OCI-LY7 (cell line): ENCODE measurements at regions not wholly inside any gene's neighbourhood (a gene's known extent, or its start where the extent isn't known, plus 50 kb on each side); places are given as distances from the start of the nearest gene placed in this dataset.

Experiments used
- BruUV-seq: library from RNA; stranded (reverse); fragments of 400-500 nt; replicated peaks from 2 replicates; lab custom pipeline; 2021; lab: Mats Ljungman, UMichigan
- CTCF ChIA-PET: fragments of 300-600 bp; sonication (Branson Sonifier 250); formaldehyde crosslinking; loops from one replicate; lab custom pipeline; 2022; ENCODE audit warnings: antibody characterized with exemption; ENCODE audit not compliant: unreplicated experiment; lab: Charles Lee
- POLR2A ChIA-PET: fragments of 300-600 bp; sonication (Branson Sonifier 250); formaldehyde crosslinking; loops from one replicate; lab custom pipeline; 2022; ENCODE audit warnings: antibody characterized with exemption; lab: Charles Lee
- DNase-seq: peaks from one replicate; pipeline ENCODE4 v3.0.0-alpha.2; 2015; ENCODE audit warnings: low spot score
- H2AFZ ChIP-seq: fragments of 200-600 bp; sonication (generic), shearing (Covaris generic); 2 replicates; pipeline ENCODE4 v1.6.1; 2014; ENCODE audit warnings: mild to moderate bottlenecking, antibody characterized with exemption, low read length, moderate library complexity
- H3K27ac ChIP-seq: fragments of 200-600 bp; sonication (generic); 2 replicates; pipeline ENCODE4 v1.5.1; 2014; ENCODE audit warnings: mixed run types, low read depth, mild to moderate bottlenecking, moderate library complexity, low read length, inconsistent platforms; ENCODE audit not compliant: poor library complexity, severe bottlenecking
- H3K36me3 ChIP-seq: fragments of 200-600 bp; sonication (generic); 2 replicates; pipeline ENCODE4 v1.6.1; 2014; ENCODE audit warnings: mild to moderate bottlenecking, antibody characterized with exemption, low read length, moderate library complexity, mixed read lengths; ENCODE audit not compliant: insufficient read depth
- H3K4me1 ChIP-seq: fragments of 200-600 bp; sonication (generic); 2 replicates; pipeline ENCODE4 v1.5.1; 2014; ENCODE audit warnings: mild to moderate bottlenecking, low read length; ENCODE audit not compliant: insufficient read depth, poor library complexity, severe bottlenecking
- H3K4me2 ChIP-seq: fragments of 200-600 bp; sonication (generic); 2 replicates; pipeline ENCODE4 v1.6.1; 2014; ENCODE audit warnings: mild to moderate bottlenecking, low read length
- H3K4me3 ChIP-seq: fragments of 200-600 bp; sonication (generic); 2 replicates; pipeline ENCODE4 v1.5.1; 2014; ENCODE audit warnings: mild to moderate bottlenecking, low read depth, low read length; ENCODE audit not compliant: poor library complexity, severe bottlenecking
- H3K79me2 ChIP-seq: fragments of 200-600 bp; sonication (generic); 2 replicates; pipeline ENCODE4 v1.6.1; 2016; ENCODE audit warnings: low read depth, mild to moderate bottlenecking, low read length, moderate library complexity, mixed read lengths; ENCODE audit not compliant: insufficient read depth
- H3K9me2 ChIP-seq: fragments of 200-600 bp; sonication (generic); 2 replicates; pipeline ENCODE4 v1.6.1; 2016; ENCODE audit warnings: mild to moderate bottlenecking, low read length, mixed read lengths; ENCODE audit not compliant: insufficient read depth
- H3K9me3 ChIP-seq: fragments of 200-600 bp; sonication (generic); 2 replicates; pipeline ENCODE4 v1.6.1; 2014; ENCODE audit warnings: mild to moderate bottlenecking, mixed run types, low read length, mixed read lengths
- H4K20me1 ChIP-seq: fragments of 200-600 bp; sonication (generic); 2 replicates; pipeline ENCODE4 v1.6.1; 2014; ENCODE audit warnings: mild to moderate bottlenecking, antibody characterized with exemption, low read length, moderate library complexity, mixed read lengths; ENCODE audit not compliant: insufficient read depth
- CTCF ChIP-seq: fragments of 200-600 bp; sonication (generic); conservative IDR thresholded peaks from 2 replicates; pipeline ENCODE4 v1.5.1; 2014; ENCODE audit warnings: mild to moderate bottlenecking, antibody characterized with exemption, low read length, moderate library complexity, mixed read lengths
- EZH2phosphoT487 ChIP-seq: fragments of 200-600 bp; sonication (generic); IDR thresholded peaks from 2 replicates; pipeline ENCODE4 v1.6.1; 2018; ENCODE audit warnings: low read depth, borderline replicate concordance, mild to moderate bottlenecking, mixed run types, antibody characterized with exemption, low read length, moderate library complexity, mixed read lengths
- intact Hi-C: fragments of 100-400 bp; cut with micrococcal nuclease; formaldehyde crosslinking; loops from one replicate; pipeline ENCODE4 v1.10.0; 2022; ENCODE audit not compliant: unreplicated experiment

GRCh38 chr2:8219096-8219495 lies 462.8 kb upstream of the ID2 start:
- intact Hi-C loops, result no loop called here
- Histone ChIP-seq H4K20me1 (no peaks in the 10 kb centered on the region), H3K9me3 (no peaks in the 10 kb centered on the region), H3K4me2 (no peak overlapping the region), H3K36me3 (no peaks in the 10 kb centered on the region), H3K27ac (no peak overlapping the region), H2AFZ (no peak overlapping the region), H3K79me2 (no peaks in the 10 kb centered on the region), H3K9me2 (no peaks in the 10 kb centered on the region), H3K4me3 (no peak overlapping the region), H3K4me1 (peaks cover 14% of the 10 kb centered on the region)
- BruUV-seq, result no TSS peak
- CTCF ChIA-PET, result no interaction called here
- POLR2A ChIA-PET, result interaction anchor here (0.6 to 0.8 kb wide), 3 partner anchors 10 to 219 kb away, joined by 3 to 5 read pairs (median 3); no protein-coding TSS in a partner anchor
- DNase-seq, result no peak
- TF ChIP-seq CTCF, result no peak
- TF ChIP-seq EZH2phosphoT487, result no peak

GRCh38 chr2:8219631-8220355 lies 462.1 kb upstream of the ID2 start:
- H3K36me3 ChIP-seq, result no peaks in the 10 kb centered on the region
- BruUV-seq, result no TSS peak
- no peak overlapping the region for H2AFZ ChIP-seq
- no peaks in the 10 kb centered on the region for H3K79me2 ChIP-seq
- no peak for DNase-seq
- H3K4me3 ChIP-seq, result no peak overlapping the region
- no peaks in the 10 kb centered on the region for H3K9me3 ChIP-seq
- H3K27ac ChIP-seq, result no peak overlapping the region
- no peak for TF ChIP-seq CTCF
- TF ChIP-seq EZH2phosphoT487, result no peak
- ChIA-PET CTCF (no interaction called here), POLR2A (interaction anchor here (0.6 kb wide), 1 partner anchor 99 kb away, joined by 3 read pairs; no protein-coding TSS in a partner anchor)
- intact Hi-C loops, result no loop called here
- no peak overlapping the region for H3K4me2 ChIP-seq
- H3K4me1 ChIP-seq, result peaks cover 13% of the 10 kb centered on the region
- H4K20me1 ChIP-seq, result no peaks in the 10 kb centered on the region
- no peaks in the 10 kb centered on the region for H3K9me2 ChIP-seq
